ENCODE measurements at regions not wholly inside any gene's neighbourhood (a gene's known extent, or its start where the extent isn't known, plus 50 kb on each side); places are given as distances from the start of the nearest gene placed in this dataset.

DNA sequence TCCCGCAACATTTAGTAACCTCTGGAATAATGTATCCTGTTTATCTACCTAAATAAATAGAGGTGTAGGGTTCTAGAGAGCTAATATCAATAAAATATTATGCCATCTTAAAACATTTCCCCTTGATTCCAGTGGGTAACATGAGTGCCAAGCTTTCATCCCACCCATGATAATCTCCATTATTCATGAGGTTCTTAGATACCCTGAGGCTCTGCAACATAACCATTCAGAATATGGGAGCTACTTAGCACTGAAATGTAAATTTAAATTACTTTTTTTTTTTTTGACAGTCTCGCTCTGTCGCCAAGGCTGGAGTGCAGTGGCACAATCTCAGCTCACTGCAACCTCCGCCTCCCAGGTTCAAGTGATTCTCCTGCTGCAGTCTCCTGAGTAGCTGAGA is 832.7 kb downstream of the BRINP3 start (continued):
- TF ChIP-seq RXRA (IDR thresholded peaks at IDR 0.05): no peak
- TF ChIP-seq, protein P1, sequence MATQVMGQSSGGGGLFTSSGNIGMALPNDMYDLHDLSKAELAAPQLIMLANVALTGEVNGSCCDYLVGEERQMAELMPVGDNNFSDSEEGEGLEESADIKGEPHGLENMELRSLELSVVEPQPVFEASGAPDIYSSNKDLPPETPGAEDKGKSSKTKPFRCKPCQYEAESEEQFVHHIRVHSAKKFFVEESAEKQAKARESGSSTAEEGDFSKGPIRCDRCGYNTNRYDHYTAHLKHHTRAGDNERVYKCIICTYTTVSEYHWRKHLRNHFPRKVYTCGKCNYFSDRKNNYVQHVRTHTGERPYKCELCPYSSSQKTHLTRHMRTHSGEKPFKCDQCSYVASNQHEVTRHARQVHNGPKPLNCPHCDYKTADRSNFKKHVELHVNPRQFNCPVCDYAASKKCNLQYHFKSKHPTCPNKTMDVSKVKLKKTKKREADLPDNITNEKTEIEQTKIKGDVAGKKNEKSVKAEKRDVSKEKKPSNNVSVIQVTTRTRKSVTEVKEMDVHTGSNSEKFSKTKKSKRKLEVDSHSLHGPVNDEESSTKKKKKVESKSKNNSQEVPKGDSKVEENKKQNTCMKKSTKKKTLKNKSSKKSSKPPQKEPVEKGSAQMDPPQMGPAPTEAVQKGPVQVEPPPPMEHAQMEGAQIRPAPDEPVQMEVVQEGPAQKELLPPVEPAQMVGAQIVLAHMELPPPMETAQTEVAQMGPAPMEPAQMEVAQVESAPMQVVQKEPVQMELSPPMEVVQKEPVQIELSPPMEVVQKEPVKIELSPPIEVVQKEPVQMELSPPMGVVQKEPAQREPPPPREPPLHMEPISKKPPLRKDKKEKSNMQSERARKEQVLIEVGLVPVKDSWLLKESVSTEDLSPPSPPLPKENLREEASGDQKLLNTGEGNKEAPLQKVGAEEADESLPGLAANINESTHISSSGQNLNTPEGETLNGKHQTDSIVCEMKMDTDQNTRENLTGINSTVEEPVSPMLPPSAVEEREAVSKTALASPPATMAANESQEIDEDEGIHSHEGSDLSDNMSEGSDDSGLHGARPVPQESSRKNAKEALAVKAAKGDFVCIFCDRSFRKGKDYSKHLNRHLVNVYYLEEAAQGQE (IDR thresholded peaks at IDR 0.05): no peak
- TF ChIP-seq SP1 (IDR thresholded peaks at IDR 0.05): no peak

DNA sequence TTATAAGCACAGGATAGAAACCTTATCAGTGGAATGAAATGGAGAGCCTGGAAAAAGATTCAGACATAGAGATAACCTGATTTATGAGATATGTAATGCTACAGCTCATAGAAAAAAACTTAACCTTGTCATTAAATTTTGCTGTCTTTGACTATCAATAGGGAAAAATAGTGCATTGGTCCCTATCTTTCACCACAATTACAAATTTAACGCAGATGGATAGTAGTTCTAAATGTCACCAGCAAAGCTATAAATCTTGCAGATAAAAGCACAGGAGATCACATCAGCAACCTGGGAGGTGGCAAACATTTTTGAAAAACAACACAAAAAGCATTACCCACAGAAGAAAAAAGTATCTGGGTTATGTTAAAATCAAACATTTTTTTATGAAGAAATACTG is 831.6 kb downstream of the BRINP3 start:
- Histone ChIP-seq H3K4me3 (ENCODE audit: low read depth in 1 of 3, low read length in 3 of 3) (no peak overlapping the region), H3K27me3 (ENCODE audit: control insufficient read depth in 4 of 4, insufficient read depth in 4 of 4, low read length in 3 of 4) (no peaks in the 10 kb centered on the region), H3K4me1 (ENCODE audit: control insufficient read depth in 4 of 4, insufficient read depth in 4 of 4, low read length in 3 of 4) (no peaks in the 10 kb centered on the region), H3K9me3 (ENCODE audit: control insufficient read depth in 4 of 4, low read length in 3 of 4) (no peaks in the 10 kb centered on the region), H3K27ac (ENCODE audit: low read depth in 1 of 2, low read length in 2 of 2) (no peak overlapping the region), H3K36me3 (ENCODE audit: control insufficient read depth in 4 of 4, insufficient read depth in 3 of 4, low read depth in 1 of 4, low read length in 3 of 4) (no peaks in the 10 kb centered on the region), H3K9ac (ENCODE audit: low read depth in 1 of 2, low read length in 2 of 2) (no peak overlapping the region)
- 87% methylated on average over 1 of the region's 1 CpG for WGBS
- TF ChIP-seq, protein P2, sequence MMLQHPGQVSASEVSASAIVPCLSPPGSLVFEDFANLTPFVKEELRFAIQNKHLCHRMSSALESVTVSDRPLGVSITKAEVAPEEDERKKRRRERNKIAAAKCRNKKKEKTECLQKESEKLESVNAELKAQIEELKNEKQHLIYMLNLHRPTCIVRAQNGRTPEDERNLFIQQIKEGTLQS (IDR thresholded peaks at IDR 0.05): no peak
- no peak for TF ChIP-seq YY1 (IDR thresholded peaks at IDR 0.05)
- no peak for TF ChIP-seq RXRA (IDR thresholded peaks at IDR 0.05)
- TF ChIP-seq NR2F2 (IDR thresholded peaks at IDR 0.05): no peak
- no peak for TF ChIP-seq JUND (IDR thresholded peaks at IDR 0.05)
- no peak for TF ChIP-seq HNF4G (IDR thresholded peaks at IDR 0.05)
- no peak for TF ChIP-seq SP1 (IDR thresholded peaks at IDR 0.05)
- no peak for TF ChIP-seq RAD21 (IDR thresholded peaks at IDR 0.05)
- no peak for TF ChIP-seq FOXA1 (IDR thresholded peaks at IDR 0.05)
- TF ChIP-seq, protein P3, sequence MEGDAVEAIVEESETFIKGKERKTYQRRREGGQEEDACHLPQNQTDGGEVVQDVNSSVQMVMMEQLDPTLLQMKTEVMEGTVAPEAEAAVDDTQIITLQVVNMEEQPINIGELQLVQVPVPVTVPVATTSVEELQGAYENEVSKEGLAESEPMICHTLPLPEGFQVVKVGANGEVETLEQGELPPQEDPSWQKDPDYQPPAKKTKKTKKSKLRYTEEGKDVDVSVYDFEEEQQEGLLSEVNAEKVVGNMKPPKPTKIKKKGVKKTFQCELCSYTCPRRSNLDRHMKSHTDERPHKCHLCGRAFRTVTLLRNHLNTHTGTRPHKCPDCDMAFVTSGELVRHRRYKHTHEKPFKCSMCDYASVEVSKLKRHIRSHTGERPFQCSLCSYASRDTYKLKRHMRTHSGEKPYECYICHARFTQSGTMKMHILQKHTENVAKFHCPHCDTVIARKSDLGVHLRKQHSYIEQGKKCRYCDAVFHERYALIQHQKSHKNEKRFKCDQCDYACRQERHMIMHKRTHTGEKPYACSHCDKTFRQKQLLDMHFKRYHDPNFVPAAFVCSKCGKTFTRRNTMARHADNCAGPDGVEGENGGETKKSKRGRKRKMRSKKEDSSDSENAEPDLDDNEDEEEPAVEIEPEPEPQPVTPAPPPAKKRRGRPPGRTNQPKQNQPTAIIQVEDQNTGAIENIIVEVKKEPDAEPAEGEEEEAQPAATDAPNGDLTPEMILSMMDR (IDR thresholded peaks at IDR 0.05; ENCODE audit: low read depth, low read length, missing input control): no peak
- no peak for DNase-seq (ENCODE audit: low spot score)

DNA sequence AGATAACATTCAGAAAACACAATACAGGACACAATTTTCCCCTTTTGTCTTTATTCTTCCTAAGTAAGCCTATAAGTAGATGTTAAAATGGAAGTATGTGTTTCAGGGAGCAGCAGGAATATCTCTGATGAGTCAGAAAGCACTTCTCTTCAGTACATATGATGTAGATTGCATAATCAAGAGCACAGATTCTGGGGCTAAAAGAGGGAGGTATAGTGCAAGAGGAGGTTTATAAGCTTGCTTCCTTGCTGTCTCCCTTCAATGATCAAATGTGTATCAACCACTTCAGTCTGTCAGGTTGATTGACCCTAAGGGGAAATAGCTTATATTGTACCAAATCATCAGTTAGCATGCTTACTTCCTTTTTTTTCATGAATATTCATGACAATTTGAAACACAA is 822.8 kb downstream of the BRINP3 start:
- H3K36me3 ChIP-seq (ENCODE audit: control insufficient read depth in 4 of 4, insufficient read depth in 3 of 4, low read depth in 1 of 4, low read length in 3 of 4): no peaks in the 10 kb centered on the region
- no peak overlapping the region for H3K4me3 ChIP-seq (ENCODE audit: low read depth in 1 of 3, low read length in 3 of 3)
- no peak overlapping the region for H3K9ac ChIP-seq (ENCODE audit: low read depth in 1 of 2, low read length in 2 of 2)
- no peak overlapping the region for H3K27ac ChIP-seq (ENCODE audit: low read depth in 1 of 2, low read length in 2 of 2)
- no peaks in the 10 kb centered on the region for H3K27me3 ChIP-seq (ENCODE audit: control insufficient read depth in 4 of 4, insufficient read depth in 4 of 4, low read length in 3 of 4)
- H3K9me3 ChIP-seq (ENCODE audit: control insufficient read depth in 4 of 4, low read length in 3 of 4): no peaks in the 10 kb centered on the region
- H3K4me1 ChIP-seq (ENCODE audit: control insufficient read depth in 4 of 4, insufficient read depth in 4 of 4, low read length in 3 of 4): no peaks in the 10 kb centered on the region
- no peak for DNase-seq (ENCODE audit: low spot score)
- TF ChIP-seq TAF1 (conservative IDR thresholded peaks at IDR 0.05) (no peak), FOXA2 (IDR thresholded peaks at IDR 0.05) (no peak), HNF4G (IDR thresholded peaks at IDR 0.05) (no peak), FOXA1 (IDR thresholded peaks at IDR 0.05) (no peak), GABPA (IDR thresholded peaks at IDR 0.05 in 1 of 2, conservative IDR thresholded peaks at IDR 0.05 in 1 of 2) (no peak), RXRA (IDR thresholded peaks at IDR 0.05) (no peak), EGR1 (IDR thresholded peaks at IDR 0.05; ENCODE audit: low read depth in 2 of 2) (no peak), RAD21 (IDR thresholded peaks at IDR 0.05) (no peak), JUND (IDR thresholded peaks at IDR 0.05) (no peak), YY1 (IDR thresholded peaks at IDR 0.05) (no peak), NR2F2 (IDR thresholded peaks at IDR 0.05) (no peak), HNF4A (conservative IDR thresholded peaks at IDR 0.05) (no peak), SP1 (IDR thresholded peaks at IDR 0.05) (no peak)
- TF ChIP-seq, protein P1 (IDR thresholded peaks at IDR 0.05): no peak
- TF ChIP-seq, protein P4, sequence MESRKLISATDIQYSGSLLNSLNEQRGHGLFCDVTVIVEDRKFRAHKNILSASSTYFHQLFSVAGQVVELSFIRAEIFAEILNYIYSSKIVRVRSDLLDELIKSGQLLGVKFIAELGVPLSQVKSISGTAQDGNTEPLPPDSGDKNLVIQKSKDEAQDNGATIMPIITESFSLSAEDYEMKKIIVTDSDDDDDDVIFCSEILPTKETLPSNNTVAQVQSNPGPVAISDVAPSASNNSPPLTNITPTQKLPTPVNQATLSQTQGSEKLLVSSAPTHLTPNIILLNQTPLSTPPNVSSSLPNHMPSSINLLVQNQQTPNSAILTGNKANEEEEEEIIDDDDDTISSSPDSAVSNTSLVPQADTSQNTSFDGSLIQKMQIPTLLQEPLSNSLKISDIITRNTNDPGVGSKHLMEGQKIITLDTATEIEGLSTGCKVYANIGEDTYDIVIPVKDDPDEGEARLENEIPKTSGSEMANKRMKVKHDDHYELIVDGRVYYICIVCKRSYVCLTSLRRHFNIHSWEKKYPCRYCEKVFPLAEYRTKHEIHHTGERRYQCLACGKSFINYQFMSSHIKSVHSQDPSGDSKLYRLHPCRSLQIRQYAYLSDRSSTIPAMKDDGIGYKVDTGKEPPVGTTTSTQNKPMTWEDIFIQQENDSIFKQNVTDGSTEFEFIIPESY (IDR thresholded peaks at IDR 0.05): no peak
- TF ChIP-seq, protein P5, sequence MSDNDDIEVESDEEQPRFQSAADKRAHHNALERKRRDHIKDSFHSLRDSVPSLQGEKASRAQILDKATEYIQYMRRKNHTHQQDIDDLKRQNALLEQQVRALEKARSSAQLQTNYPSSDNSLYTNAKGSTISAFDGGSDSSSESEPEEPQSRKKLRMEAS (IDR thresholded peaks at IDR 0.05): no peak

All from liver (tissue), 8 donors.